KBM-7 (cell line): ENCODE measurements at regions not wholly inside any gene's neighbourhood (a gene's known extent, or its start where the extent isn't known, plus 50 kb on each side); places are given as distances from the start of the nearest gene placed in this dataset.

Experiments
- DNase-seq: peaks from one replicate; pipeline ENCODE4 v3.0.0-alpha.2; 2015
- in situ Hi-C: fragments of 300-500 bp; cut with MboI; formaldehyde crosslinking; loops from 2 replicates; pipeline ENCODE4 v1.14.3; 2020; ENCODE audit warnings: low sequenced_read_pairs, low pct_unique_long_range_greater_than_20kb, mixed read lengths

- DNase-seq: no peak
Observed at GRCh38 chr12:107521826-107522355, 163.7 kb upstream of the PWP1 start.

GRCh38 chr12:107522692-107523477, 162.7 kb upstream of the PWP1 start:
- no peak for DNase-seq
- in situ Hi-C loops: no loop called here

More at GRCh38 chr12:107521826-107522355, 163.7 kb upstream of the PWP1 start:
- in situ Hi-C loops: no loop called here

GRCh38 chr12:107523775-107524535, 161.6 kb upstream of the PWP1 start:
- in situ Hi-C loops: no loop called here
- DNase-seq: no peak

- no peak for DNase-seq
- in situ Hi-C loops: no loop called here
Observed at GRCh38 chr12:107525063-107525718, 160.4 kb upstream of the PWP1 start.

- in situ Hi-C loops: no loop called here
- no peak for DNase-seq
Observed at GRCh38 chr12:107525719-107526554, 159.7 kb upstream of the PWP1 start.

- in situ Hi-C loops: no loop called here
- DNase-seq: no peak
Observed at GRCh38 chr12:107526555-107527180, 158.9 kb upstream of the PWP1 start.

- in situ Hi-C loops: no loop called here
- DNase-seq: no peak
Observed at GRCh38 chr12:107528731-107529365, 156.8 kb upstream of the PWP1 start.

GRCh38 chr12:107529991-107530390, 155.6 kb upstream of the PWP1 start:
- no peak for DNase-seq
- in situ Hi-C loops: no loop called here

- in situ Hi-C loops: no loop called here
- DNase-seq: no peak
Observed at GRCh38 chr12:107530701-107531100, 154.9 kb upstream of the PWP1 start.

- DNase-seq: no peak
- in situ Hi-C loops: no loop called here
Observed at GRCh38 chr12:107533218-107533617, 152.4 kb upstream of the PWP1 start.

- DNase-seq: no peak
- in situ Hi-C loops: no loop called here
Observed at GRCh38 chr12:107536613-107537012, 149.0 kb upstream of the PWP1 start.

GRCh38 chr12:107537464-107538119, 148.0 kb upstream of the PWP1 start:
- no peak for DNase-seq
- in situ Hi-C loops: no loop called here

- in situ Hi-C loops: no loop called here
- no peak for DNase-seq
Observed at GRCh38 chr12:107539196-107539939, 146.2 kb upstream of the PWP1 start.

GRCh38 chr12:107541001-107541705, 144.4 kb upstream of the PWP1 start:
- in situ Hi-C loops: no loop called here
- DNase-seq: no peak

GRCh38 chr12:107543416-107543815, 142.2 kb upstream of the PWP1 start:
- in situ Hi-C loops: no loop called here
- DNase-seq: no peak

GRCh38 chr12:107543841-107544240, 141.8 kb upstream of the PWP1 start:
- in situ Hi-C loops: no loop called here
- no peak for DNase-seq
